DND-41 (cell line): ENCODE measurements at regions not wholly inside any gene's neighbourhood (a gene's known extent, or its start where the extent isn't known, plus 50 kb on each side); places are given as distances from the start of the nearest gene placed in this dataset.

Experiments
- ATAC-seq: fragments of 200-7000 bp; cut with Tn5 transposase; 3 replicates; pipeline ENCODE4 v1.9.1; 2021; ENCODE audit warnings: low read depth; ENCODE audit not compliant: insufficient read depth
- DNase-seq: peaks from one replicate; pipeline ENCODE4 v3.0.0-alpha.2; 2020
- H2AFZ ChIP-seq: 2 replicates; pipeline ENCODE4 v1.6.0; 2012; ENCODE audit warnings: low read depth, low read length
- H3K27ac ChIP-seq: 2 replicates; pipeline ENCODE4 v1.5.1; 2012; ENCODE audit warnings: low read length, inconsistent platforms
- H3K27me3 ChIP-seq: fragments of 200-600 bp; sonication (generic); 2 replicates; pipeline ENCODE4 v1.6.0; 2012; ENCODE audit warnings: low read length, mild to moderate bottlenecking, inconsistent platforms; ENCODE audit not compliant: insufficient read depth, poor library complexity
- H3K36me3 ChIP-seq: 2 replicates; pipeline ENCODE4 v1.5.1; 2012; ENCODE audit warnings: low read length, inconsistent platforms; ENCODE audit not compliant: insufficient read depth
- H3K4me1 ChIP-seq: 2 replicates; pipeline ENCODE4 v1.5.1; 2012; ENCODE audit warnings: mild to moderate bottlenecking, low read length; ENCODE audit not compliant: insufficient read depth
- H3K4me2 ChIP-seq: 2 replicates; pipeline ENCODE4 v1.6.0; 2012; ENCODE audit warnings: mild to moderate bottlenecking, moderate library complexity, low read length, inconsistent platforms; ENCODE audit not compliant: insufficient read depth
- H3K4me3 ChIP-seq, 2 experiments: fragments of 200-600 bp in 1 of 2; shearing (Covaris generic) in 1 of 2; 2 replicates each; pipeline ENCODE4 v1.5.1; 2012 to 2016; ENCODE audit warnings: inconsistent platforms in 2 of 2, low read length in 2 of 2, mild to moderate bottlenecking in 2 of 2, low read depth in 1 of 2, moderate library complexity in 1 of 2
- H3K79me2 ChIP-seq: 2 replicates; pipeline ENCODE4 v1.6.0; 2012; ENCODE audit warnings: low read length, inconsistent platforms; ENCODE audit not compliant: insufficient read depth
- H3K9ac ChIP-seq: 2 replicates; pipeline ENCODE4 v1.6.0; 2012; ENCODE audit warnings: low read depth, mild to moderate bottlenecking, inconsistent platforms, low read length, moderate library complexity
- H3K9me3 ChIP-seq: 2 replicates; pipeline ENCODE4 v1.5.1; 2012; ENCODE audit warnings: low read length, moderate library complexity, mild to moderate bottlenecking, inconsistent platforms; ENCODE audit not compliant: insufficient read depth, severe bottlenecking
- H4K20me1 ChIP-seq: 2 replicates; pipeline ENCODE4 v1.6.0; 2012; ENCODE audit warnings: low read length; ENCODE audit not compliant: insufficient read depth
- CTCF ChIP-seq: IDR thresholded peaks from 2 replicates; pipeline ENCODE4 v1.5.1; 2012; ENCODE audit warnings: borderline replicate concordance, low read length, moderate library complexity, mild to moderate bottlenecking; ENCODE audit not compliant: poor library complexity, severe bottlenecking; ENCODE audit errors: extremely low read depth
- EZH2 ChIP-seq: IDR thresholded peaks from 3 replicates; pipeline ENCODE4 v1.6.1; 2012; ENCODE audit warnings: borderline replicate concordance, low read depth, mild to moderate bottlenecking, moderate library complexity, low read length, inconsistent platforms; ENCODE audit not compliant: severe bottlenecking

- H3K27ac ChIP-seq, result no peak overlapping the region
- H3K4me3 ChIP-seq, result no peak overlapping the region
- no peak for TF ChIP-seq EZH2
- TF ChIP-seq CTCF, result no peak
- DNase-seq, result no peak
- H3K36me3 ChIP-seq, result no peaks in the 10 kb centered on the region
- no peak for ATAC-seq
- H4K20me1 ChIP-seq, result no peaks in the 10 kb centered on the region
- no peak overlapping the region for H2AFZ ChIP-seq
- peaks cover 5% of the 10 kb centered on the region for H3K9me3 ChIP-seq
- H3K9ac ChIP-seq, result no peak overlapping the region
- no peaks in the 10 kb centered on the region for H3K4me1 ChIP-seq
- no peaks in the 10 kb centered on the region for H3K79me2 ChIP-seq
- H3K4me2 ChIP-seq, result no peak overlapping the region
- no peaks in the 10 kb centered on the region for H3K27me3 ChIP-seq
Observed at GRCh38 chr9:79111653-79112052, 460.1 kb upstream of the TLE4 start.

- no peak overlapping the region for H2AFZ ChIP-seq
- no peak overlapping the region for H3K4me3 ChIP-seq
- TF ChIP-seq CTCF (no peak), EZH2 (no peak)
Observed at GRCh38 chr9:79115176-79115575, 456.6 kb upstream of the TLE4 start.

GRCh38 chr9:79116041-79116440, 455.7 kb upstream of the TLE4 start:
- H3K79me2 ChIP-seq, result no peaks in the 10 kb centered on the region
- H3K9me3 ChIP-seq, result no peaks in the 10 kb centered on the region
- H3K27me3 ChIP-seq, result no peaks in the 10 kb centered on the region
- H3K9ac ChIP-seq, result no peak overlapping the region
- no peak overlapping the region for H2AFZ ChIP-seq
- no peaks in the 10 kb centered on the region for H3K4me1 ChIP-seq
- ATAC-seq (no peak), DNase-seq (no peak)
- no peak overlapping the region for H3K4me3 ChIP-seq
- no peak overlapping the region for H3K4me2 ChIP-seq
- H4K20me1 ChIP-seq, result no peaks in the 10 kb centered on the region
- H3K27ac ChIP-seq, result no peak overlapping the region
- no peaks in the 10 kb centered on the region for H3K36me3 ChIP-seq
- no peak for TF ChIP-seq EZH2
- no peak for TF ChIP-seq CTCF

More at GRCh38 chr9:79115176-79115575, 456.6 kb upstream of the TLE4 start:
- H3K27me3 ChIP-seq, result no peaks in the 10 kb centered on the region
- no peaks in the 10 kb centered on the region for H3K36me3 ChIP-seq
- no peak overlapping the region for H3K9ac ChIP-seq
- H4K20me1 ChIP-seq, result no peaks in the 10 kb centered on the region
- H3K27ac ChIP-seq, result no peak overlapping the region
- H3K9me3 ChIP-seq, result no peaks in the 10 kb centered on the region
- H3K4me2 ChIP-seq, result no peak overlapping the region
- H3K4me1 ChIP-seq, result no peaks in the 10 kb centered on the region
- H3K79me2 ChIP-seq, result no peaks in the 10 kb centered on the region
- DNase-seq (no peak), ATAC-seq (no peak)

- Histone ChIP-seq H3K27me3 (no peaks in the 10 kb centered on the region), H3K9me3 (no peaks in the 10 kb centered on the region), H4K20me1 (no peaks in the 10 kb centered on the region), H3K4me1 (no peaks in the 10 kb centered on the region), H3K79me2 (no peaks in the 10 kb centered on the region), H3K27ac (no peak overlapping the region), H3K36me3 (no peaks in the 10 kb centered on the region), H3K9ac (no peak overlapping the region), H3K4me3 (no peak overlapping the region), H2AFZ (no peak overlapping the region), H3K4me2 (no peak overlapping the region)
- TF ChIP-seq CTCF (no peak), EZH2 (no peak)
- DNase-seq (no peak), ATAC-seq (no peak)
Observed at GRCh38 chr9:79116709-79117108, 455.1 kb upstream of the TLE4 start.
